ENCODE measurements at regions not wholly inside any gene's neighbourhood (a gene's known extent, or its start where the extent isn't known, plus 50 kb on each side); places are given as distances from the start of the nearest gene placed in this dataset.
A peak's percentile ranks its signal among the peaks of the same experiment; 100 is the strongest.

GRCh38 chr18:78753240-78753639 is 226.4 kb upstream of the SALL3 start:
- Mint-ChIP-seq H3K4me1 (no peaks in the 10 kb centered on the region), H3K27ac (ENCODE audit: unreplicated experiment) (peak overlapping the region; percentile 50), H3K9me3 (no peaks in the 10 kb centered on the region), H3K36me3 (ENCODE audit: low read depth) (no peaks in the 10 kb centered on the region), H3K27me3 (ENCODE audit: low read depth) (peaks cover 14% of the 10 kb centered on the region), H3K4me3 (no peak overlapping the region)
- TF ChIP-seq CTCF (conservative IDR thresholded peaks at IDR 0.05), result no peak
- DNase-seq (ENCODE audit: low read depth, low spot score), result no peak

DNA sequence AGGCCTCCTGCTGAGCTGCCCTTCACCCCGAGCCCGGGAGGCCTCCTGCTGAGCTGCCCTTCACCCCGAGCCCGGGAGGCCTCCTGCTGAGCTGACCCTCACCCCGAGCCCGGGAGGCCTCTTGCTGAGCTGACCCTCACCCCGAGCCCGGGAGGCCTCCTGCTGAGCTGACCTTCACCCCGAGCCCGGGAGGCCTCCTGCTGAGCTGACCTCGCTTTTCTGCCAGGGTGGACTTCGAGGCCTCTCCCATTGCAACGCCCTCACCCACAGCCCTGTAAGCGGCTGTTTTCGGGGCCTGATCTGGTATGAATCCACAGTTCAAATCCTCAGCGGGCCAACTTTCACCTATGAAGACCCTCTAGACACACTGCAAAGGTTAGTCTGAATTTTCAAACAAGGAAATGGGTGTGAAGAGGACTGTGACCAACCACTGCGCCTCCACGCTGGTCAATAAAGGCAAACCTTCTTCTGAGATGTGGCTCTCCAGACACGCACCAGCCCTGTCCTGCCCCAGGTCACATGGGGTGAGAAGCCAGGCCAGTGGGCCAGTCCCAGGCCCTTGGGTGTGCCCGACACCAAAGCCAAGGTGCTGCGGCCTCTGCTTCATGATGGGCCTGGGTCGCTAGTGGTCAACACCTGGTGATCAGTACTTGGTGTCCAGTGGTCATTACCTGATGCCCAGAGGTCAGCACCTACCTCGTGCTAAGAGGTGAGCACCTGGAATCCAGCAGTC is 225.1 kb upstream of the SALL3 start:
- Mint-ChIP-seq H3K36me3 (ENCODE audit: low read depth) (no peaks in the 10 kb centered on the region), H3K27me3 (ENCODE audit: low read depth) (peaks cover 19% of the 10 kb centered on the region), H3K4me3 (no peak overlapping the region), H3K4me1 (no peaks in the 10 kb centered on the region), H3K9me3 (no peaks in the 10 kb centered on the region), H3K27ac (ENCODE audit: unreplicated experiment) (no peak overlapping the region)
- no peak for TF ChIP-seq CTCF (conservative IDR thresholded peaks at IDR 0.05)
- no peak for DNase-seq (ENCODE audit: low read depth, low spot score)

DNA sequence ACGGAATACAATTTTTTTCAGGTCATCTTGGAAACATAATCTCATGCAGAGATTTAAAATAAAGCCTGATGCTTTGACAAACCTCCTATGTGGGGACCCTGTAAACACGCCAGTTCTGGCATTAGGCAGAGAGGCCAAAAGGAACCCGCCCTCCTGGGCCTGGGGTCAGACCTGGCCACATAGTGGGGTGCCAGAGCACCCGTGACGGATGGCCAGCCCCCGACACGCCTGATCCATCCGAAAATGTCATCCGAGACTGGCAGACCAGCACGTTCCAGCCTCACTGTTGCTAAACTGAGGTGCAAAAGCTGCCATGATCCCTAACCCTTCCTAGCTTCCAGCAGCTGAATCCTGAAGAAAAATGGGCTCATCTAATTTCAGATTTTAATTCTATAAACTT is 222.6 kb upstream of the SALL3 start:
- no peak overlapping the region for H3K27ac Mint-ChIP-seq (ENCODE audit: unreplicated experiment)
- H3K36me3 Mint-ChIP-seq (ENCODE audit: low read depth), result no peaks in the 10 kb centered on the region
- no peak overlapping the region for H3K4me3 Mint-ChIP-seq
- no peak for TF ChIP-seq CTCF (conservative IDR thresholded peaks at IDR 0.05)
- H3K9me3 Mint-ChIP-seq, result no peaks in the 10 kb centered on the region
- H3K27me3 Mint-ChIP-seq (ENCODE audit: low read depth), result peaks cover 30% of the 10 kb centered on the region
- DNase-seq (ENCODE audit: low read depth, low spot score), result no peak
- H3K4me1 Mint-ChIP-seq, result no peaks in the 10 kb centered on the region

GRCh38 chr18:78758496-78758895 is 221.1 kb upstream of the SALL3 start:
- no peak for DNase-seq (ENCODE audit: low read depth, low spot score)
- no peak overlapping the region for H3K27ac Mint-ChIP-seq (ENCODE audit: unreplicated experiment)
- no peak overlapping the region for H3K4me3 Mint-ChIP-seq
- H3K36me3 Mint-ChIP-seq (ENCODE audit: low read depth), result no peaks in the 10 kb centered on the region
- H3K9me3 Mint-ChIP-seq, result no peaks in the 10 kb centered on the region
- TF ChIP-seq CTCF (conservative IDR thresholded peaks at IDR 0.05), result no peak
- H3K27me3 Mint-ChIP-seq (ENCODE audit: low read depth), result peaks cover 30% of the 10 kb centered on the region
- no peaks in the 10 kb centered on the region for H3K4me1 Mint-ChIP-seq

DNA sequence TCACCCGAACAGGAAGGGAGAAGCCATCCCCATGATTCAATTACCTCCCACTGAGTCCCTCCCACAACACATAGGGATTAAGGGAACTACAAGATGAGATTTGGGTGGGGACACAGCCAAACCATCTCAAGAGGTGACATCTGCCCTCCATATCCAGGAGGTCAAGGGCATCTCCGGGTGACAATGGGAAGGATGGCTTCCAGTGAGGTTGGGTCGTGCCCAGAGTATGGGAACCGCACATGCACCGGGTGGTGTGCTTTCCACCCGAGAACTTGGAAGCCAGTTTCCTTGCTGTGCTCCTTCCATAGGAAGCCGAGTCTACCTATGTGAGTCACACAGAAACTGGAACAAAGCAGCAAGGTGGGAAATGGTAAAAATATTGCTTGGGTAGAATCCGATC is 216.9 kb upstream of the SALL3 start:
- H3K4me3 Mint-ChIP-seq, result no peak overlapping the region
- DNase-seq (ENCODE audit: low read depth, low spot score), result no peak
- peaks cover 22% of the 10 kb centered on the region for H3K27me3 Mint-ChIP-seq (ENCODE audit: low read depth)
- no peaks in the 10 kb centered on the region for H3K9me3 Mint-ChIP-seq
- no peaks in the 10 kb centered on the region for H3K4me1 Mint-ChIP-seq
- TF ChIP-seq CTCF (conservative IDR thresholded peaks at IDR 0.05), result no peak
- no peak overlapping the region for H3K27ac Mint-ChIP-seq (ENCODE audit: unreplicated experiment)
- H3K36me3 Mint-ChIP-seq (ENCODE audit: low read depth), result no peaks in the 10 kb centered on the region

All from neural crest cell (in vitro differentiated cells).